Transverse colon (tissue), 4 donors: ENCODE measurements at regions not wholly inside any gene's neighbourhood (a gene's known extent, or its start where the extent isn't known, plus 50 kb on each side); places are given as distances from the start of the nearest gene placed in this dataset.

Source experiments
- DNase-seq: peaks from one replicate; pipeline ENCODE4 v3.0.0-alpha.2; 2019
- H3K27ac ChIP-seq, 4 donors: fragments of 200-600 bp; sonication (generic); 2 replicates each; pipeline ENCODE4 v1.5.1; 2016 to 2018; ENCODE audit warnings: inconsistent platforms in 4 of 4
- H3K27me3 ChIP-seq: fragments of 200-600 bp; sonication (generic); 2 replicates; pipeline ENCODE4 v1.5.1; 2017; ENCODE audit warnings: inconsistent platforms
- H3K36me3 ChIP-seq, 4 donors: fragments of 200-600 bp; sonication (generic); 2 replicates each; pipeline ENCODE4 v1.5.1; 2017 to 2019; ENCODE audit warnings: inconsistent platforms in 4 of 4
- H3K4me1 ChIP-seq, 4 donors: fragments of 200-600 bp; sonication (generic); 2 replicates each; pipeline ENCODE4 v1.5.1; 2017 to 2020; ENCODE audit warnings: inconsistent platforms in 4 of 4
- H3K4me3 ChIP-seq, 4 donors: fragments of 200-600 bp; sonication (generic); 1 replicate in 1 of 4; 2 replicates in 3 of 4; pipeline versions ENCODE4 v1.5.1 to v1.6.1; 2017 to 2019; ENCODE audit warnings: inconsistent platforms in 4 of 4
- H3K9me3 ChIP-seq, 2 donors: fragments of 200-600 bp; sonication (generic); 2 replicates each; pipeline ENCODE4 v1.5.1; 2017 to 2019; ENCODE audit warnings: inconsistent platforms in 2 of 2
- CTCF ChIP-seq, 5 experiments: fragments of 200-600 bp in 3 of 5; fragments of 450-650 bp in 2 of 5; sonication (generic) in 3 of 5; IDR thresholded peaks; 1 replicate in 2 of 5; 2 replicates in 3 of 5; pipeline ENCODE4 v1.5.1; 2016 to 2017; ENCODE audit warnings: antibody characterized with exemption in 5 of 5, inconsistent platforms in 3 of 5, mild to moderate bottlenecking in 2 of 5, moderate library complexity in 1 of 5
- EP300 ChIP-seq: sonication (generic); formaldehyde crosslinking; IDR thresholded peaks from one replicate; pipeline ENCODE4 v1.6.1; 2017; ENCODE audit warnings: antibody characterized with exemption, low read depth
- POLR2A ChIP-seq: fragments of 450-650 bp; IDR thresholded peaks from one replicate; pipeline ENCODE4 v1.6.1; 2016; ENCODE audit warnings: antibody characterized with exemption, mild to moderate bottlenecking, moderate library complexity
- POLR2AphosphoS5 ChIP-seq, 3 donors: sonication (generic); formaldehyde crosslinking; IDR thresholded peaks; one replicate each; pipeline ENCODE4 v1.6.1; 2016; ENCODE audit warnings: antibody characterized with exemption in 3 of 3
- WGBS, 2 donors: methylation state at CpG; one replicate each; pipeline ENCODE4 v1.1.5; 2018; ENCODE audit warnings: low coverage in 1 of 2; 5-methylcytosine and 5-hydroxymethylcytosine counted together
- in situ Hi-C, 4 donors: fragments of 200-750 bp; cut with MboI; loops; one replicate each; pipeline versions ENCODE4 v1.15.0 to v1.15.1; 2017; ENCODE audit warnings: low sequenced_read_pairs in 3 of 4, low pct_ligation_motif_present in 1 of 4, low pct_unique_long_range_greater_than_20kb in 1 of 4
- intact Hi-C: fragments of 100-400 bp; cut with DNase I; formaldehyde crosslinking; loops from one replicate; pipeline ENCODE4 v1.15.1; 2023; ENCODE audit warnings: low total_unique reads

GRCh38 chr12:88876857-88877256, 296.6 kb upstream of the KITLG start:
- intact Hi-C loops = no loop called here
- no peaks in the 10 kb centered on the region for H3K27me3 ChIP-seq
- WGBS, 2 donors = 89 to 92% methylated on average over 1 to 2 of the region's 2 CpGs

GRCh38 chr12:88870000-88870737, 289.9 kb upstream of the KITLG start:
- intact Hi-C loops (no loop called here), in situ Hi-C loops (no loop called here)
- TF ChIP-seq EP300 (no peak), POLR2A (no peak), CTCF (IDR thresholded peaks at IDR 0.05) (no peak), POLR2AphosphoS5 (IDR thresholded peaks at IDR 0.05) (peak in 1 of 3 donors; percentile 16)
- no peak for DNase-seq
- Histone ChIP-seq H3K4me1 (no peaks in the 10 kb centered on the region), H3K4me3 (no peak overlapping the region), H3K9me3 (no peaks in the 10 kb centered on the region), H3K36me3 (no peaks in the 10 kb centered on the region), H3K27me3 (no peaks in the 10 kb centered on the region), H3K27ac (no peak overlapping the region)
- WGBS, 2 donors = 35 to 40% methylated on average over 2 to 3 of the region's 3 CpGs

More at GRCh38 chr12:88876857-88877256, 296.6 kb upstream of the KITLG start:
- no peaks in the 10 kb centered on the region for H3K9me3 ChIP-seq
- no peak overlapping the region for H3K27ac ChIP-seq
- no peak for DNase-seq
- H3K4me3 ChIP-seq = no peak overlapping the region
- in situ Hi-C loops = no loop called here
- TF ChIP-seq CTCF (IDR thresholded peaks at IDR 0.05) = no peak
- TF ChIP-seq POLR2AphosphoS5 (IDR thresholded peaks at IDR 0.05) = no peak
- no peak for TF ChIP-seq EP300
- no peak for TF ChIP-seq POLR2A
- H3K4me1 ChIP-seq = no peaks in the 10 kb centered on the region
- H3K36me3 ChIP-seq = no peaks in the 10 kb centered on the region

GRCh38 chr12:88868050-88868449, 287.8 kb upstream of the KITLG start:
- Histone ChIP-seq H3K9me3 (no peaks in the 10 kb centered on the region), H3K36me3 (no peaks in the 10 kb centered on the region), H3K27ac (no peak overlapping the region), H3K4me3 (no peak overlapping the region), H3K27me3 (no peaks in the 10 kb centered on the region), H3K4me1 (no peaks in the 10 kb centered on the region)
- DNase-seq = no peak
- intact Hi-C loops (no loop called here), in situ Hi-C loops (no loop called here)
- TF ChIP-seq CTCF (IDR thresholded peaks at IDR 0.05) = no peak

- TF ChIP-seq CTCF (IDR thresholded peaks at IDR 0.05) (no peak), POLR2A (no peak)
- Histone ChIP-seq H3K36me3 (no peaks in the 10 kb centered on the region), H3K9me3 (no peaks in the 10 kb centered on the region), H3K27me3 (no peaks in the 10 kb centered on the region), H3K27ac (no peak overlapping the region), H3K4me1 (no peaks in the 10 kb centered on the region), H3K4me3 (no peak overlapping the region)
- WGBS, 2 donors = 50 to 85% methylated on average over 2 of the region's 2 CpGs
- no peak for DNase-seq
- in situ Hi-C loops (no loop called here), intact Hi-C loops (no loop called here)
These were observed 287.2 kb upstream of the KITLG start for GRCh38 chr12:88867510-88867909.
